Activated CD4-positive, alpha-beta T cell treated with anti-CD3 and anti-CD28 coated beads, Interleukin-2, amount 50 U/mL, for 48 hours (primary cell): ENCODE measurements at regions not wholly inside any gene's neighbourhood (a gene's known extent, or its start where the extent isn't known, plus 50 kb on each side); places are given as distances from the start of the nearest gene placed in this dataset.
"Not testable (repeated sequence)": the region's sequence is repeated elsewhere in the genome, so short reads cannot be mapped to it uniquely, and the experiment has no call there.

Experiments
- DNase-seq, 2 experiments: peaks; one replicate each; pipeline ENCODE4 v3.0.0-alpha.2; 2020

DNA sequence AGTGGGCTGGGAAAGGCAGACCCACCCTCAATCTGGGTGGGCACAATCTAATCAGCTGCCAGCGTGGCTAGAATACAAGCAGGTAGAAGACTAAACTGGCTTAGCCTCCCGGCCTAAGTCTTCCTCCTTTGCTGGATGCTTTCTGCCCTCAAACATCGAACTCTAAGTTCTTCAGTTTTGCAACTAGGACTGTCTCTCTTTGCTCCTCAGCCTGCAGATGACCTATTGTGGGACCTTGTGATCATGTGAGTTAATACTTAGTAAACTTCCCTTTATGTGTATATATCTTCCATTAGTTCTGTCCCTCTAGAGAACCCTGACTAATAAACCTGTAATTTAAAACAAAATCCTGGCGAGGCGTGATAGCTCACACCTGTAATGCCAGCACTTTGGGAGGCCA, 51.8 kb upstream of the SLC39A8 start:
- DNase-seq, result not testable (repeated sequence)

DNA sequence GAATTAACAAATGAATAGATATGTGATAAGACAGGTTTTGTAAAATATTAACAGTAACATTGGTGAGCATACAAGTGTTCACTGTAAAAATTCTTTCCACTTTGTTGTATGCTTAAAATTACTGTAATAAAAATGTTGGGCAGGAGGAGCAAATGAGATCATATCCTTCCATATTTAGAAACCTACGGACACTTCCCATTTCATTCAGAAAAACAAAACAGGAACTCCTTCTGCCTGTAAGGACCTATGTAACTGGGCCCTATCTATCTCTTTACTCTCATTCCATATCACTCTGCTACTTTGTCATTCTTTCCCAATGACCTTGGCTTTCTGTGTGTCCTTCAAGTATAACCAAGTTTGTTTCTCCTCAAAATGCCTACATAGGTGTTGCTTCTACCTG, 53.7 kb upstream of the SLC39A8 start:
- no peak for DNase-seq

DNA sequence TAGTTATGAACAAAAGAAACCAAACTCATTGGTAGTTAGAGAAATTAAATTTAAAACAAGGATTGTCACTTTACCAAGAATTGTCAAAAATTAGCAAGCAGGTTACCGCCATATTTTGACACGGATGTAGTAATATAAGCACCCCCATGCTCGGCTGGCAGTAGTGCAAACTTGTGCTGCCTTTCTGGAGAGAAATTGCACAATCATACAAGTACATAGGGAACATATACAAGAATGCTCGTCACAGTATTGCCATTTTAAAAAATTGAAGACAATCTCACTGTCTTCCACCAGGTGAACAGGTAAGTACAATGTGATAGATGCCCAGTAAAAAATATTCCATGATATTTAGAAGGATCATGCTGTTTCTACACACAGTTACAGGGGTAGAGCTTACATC, 55.6 kb upstream of the SLC39A8 start:
- DNase-seq, result no peak

DNA sequence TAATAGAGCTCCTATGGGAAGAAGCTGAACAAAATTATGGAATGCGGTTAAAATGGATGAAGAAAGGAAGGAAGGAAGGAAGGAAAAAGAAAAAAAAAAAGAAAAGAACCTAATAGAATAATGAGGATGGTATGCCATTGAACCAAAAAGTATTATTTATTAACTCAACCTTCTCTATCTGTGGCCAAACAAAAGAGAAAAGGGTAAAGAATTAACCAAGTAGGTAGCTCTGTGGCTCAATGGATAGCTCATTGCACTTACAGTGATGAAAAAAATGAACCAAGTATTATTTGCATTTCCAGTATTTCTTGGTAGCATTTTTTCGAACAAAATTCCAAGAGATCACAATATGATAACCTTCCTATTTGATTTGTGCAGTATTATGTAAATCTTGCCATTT, 56.9 kb upstream of the SLC39A8 start:
- no peak for DNase-seq

DNA sequence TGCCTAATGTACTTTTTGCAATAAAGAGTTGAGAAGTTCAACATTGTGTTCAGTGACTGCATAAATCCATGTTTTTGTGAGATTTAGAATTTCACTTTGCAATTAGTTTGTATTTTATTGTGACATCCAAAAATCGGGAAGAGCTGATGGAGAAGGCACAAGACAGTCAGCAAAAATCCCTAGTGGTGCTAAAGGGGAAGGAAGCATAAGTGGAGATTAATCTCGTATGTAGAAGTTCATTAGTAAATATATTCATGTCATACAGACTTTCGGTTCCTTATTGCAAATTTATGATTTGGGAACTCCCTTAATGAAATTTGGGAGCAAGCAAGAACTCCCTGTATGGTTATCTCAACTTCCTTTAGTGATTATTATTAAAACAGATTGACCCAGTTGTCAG, 57.8 kb upstream of the SLC39A8 start:
- no peak for DNase-seq

DNA sequence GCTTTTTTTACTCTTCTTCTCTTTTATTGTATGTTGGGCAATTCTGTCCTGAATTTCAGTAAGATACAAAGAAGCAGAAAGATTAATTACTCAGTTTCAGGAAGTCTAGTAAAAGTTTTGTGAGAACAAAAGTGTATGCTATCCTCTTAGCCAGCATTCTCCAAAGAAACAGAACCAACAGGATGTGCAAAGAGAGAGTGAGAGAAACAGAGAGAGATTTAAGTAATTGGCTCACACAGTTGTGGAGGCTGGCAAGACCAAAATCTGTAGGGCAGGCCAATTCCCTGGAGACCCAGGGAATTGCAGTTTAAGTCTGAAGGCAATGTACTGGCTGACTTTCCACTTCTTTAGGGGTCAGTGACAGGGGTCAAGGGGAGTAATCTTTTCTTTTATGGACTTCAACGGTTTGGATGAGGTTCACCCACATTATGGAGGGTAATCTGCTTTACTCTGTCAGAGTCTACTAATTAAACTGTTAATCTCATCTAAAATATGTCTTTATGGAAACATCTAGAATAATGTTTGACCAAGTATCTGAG, 59.2 kb upstream of the SLC39A8 start:
- no peak for DNase-seq

DNA sequence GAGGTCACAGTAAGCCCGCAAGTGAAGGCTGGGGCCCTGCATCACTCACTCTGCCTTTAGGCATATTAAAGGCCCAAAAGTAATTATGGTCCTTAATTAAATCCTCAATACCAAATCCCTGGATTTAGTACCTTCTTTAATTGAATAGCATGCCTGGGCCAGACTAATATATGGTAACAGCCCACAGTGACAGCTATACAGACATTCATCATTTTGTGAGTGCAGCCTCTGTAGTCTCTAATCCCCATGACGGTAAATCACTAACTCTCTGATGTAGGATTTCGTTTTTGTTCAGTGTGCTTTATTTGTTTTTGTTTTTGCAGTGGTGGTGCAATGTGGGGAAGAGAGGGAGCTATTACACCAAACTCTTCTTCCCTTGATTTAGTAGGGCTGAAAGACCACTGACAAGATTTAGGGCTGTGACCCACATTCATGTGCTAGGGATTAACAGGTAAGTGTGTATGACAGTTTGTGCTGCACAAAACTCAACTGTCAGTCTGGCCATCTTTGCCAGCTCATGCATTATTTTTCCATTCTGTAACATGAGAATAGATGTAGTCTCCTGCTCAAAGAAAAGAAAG, 60.6 kb upstream of the SLC39A8 start:
- no peak for DNase-seq

DNA sequence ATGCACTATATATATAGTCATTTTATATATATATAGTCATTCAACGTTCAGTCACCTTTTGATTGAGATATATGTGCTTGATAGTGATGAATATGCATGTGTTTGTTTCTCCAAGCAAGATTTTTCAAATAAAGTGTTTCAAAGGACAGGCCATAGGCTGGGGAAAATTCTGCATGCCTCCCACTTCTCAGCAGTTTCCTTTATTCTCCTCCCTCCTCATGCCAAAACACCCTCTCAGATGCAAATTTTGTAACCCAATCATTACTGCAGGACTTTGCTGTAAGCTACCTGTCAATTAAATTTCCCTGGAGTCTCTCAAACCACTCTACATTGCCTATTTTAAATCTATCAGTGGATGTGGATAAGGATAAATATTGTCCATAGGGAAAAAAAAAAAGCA, 65.6 kb upstream of the SLC39A8 start:
- not testable (repeated sequence) for DNase-seq

DNA sequence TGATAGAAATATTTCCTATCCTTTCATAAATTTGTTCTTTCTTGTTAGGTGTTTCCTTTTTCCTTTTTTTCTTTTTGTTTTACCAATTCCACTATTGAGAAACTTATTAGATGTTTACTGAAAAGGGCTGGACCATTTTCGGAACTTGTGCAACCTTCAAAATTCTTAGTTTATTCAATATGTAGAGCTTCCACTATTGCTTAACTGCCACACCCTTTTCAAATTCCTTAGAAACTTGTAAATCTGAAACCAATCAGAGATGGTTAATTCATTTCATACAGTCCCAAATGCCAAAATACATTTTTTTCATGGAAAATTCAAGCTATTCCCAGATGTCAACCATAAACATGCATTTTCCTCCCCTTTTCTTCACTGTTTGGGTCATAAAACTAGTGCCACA, 66.1 kb upstream of the SLC39A8 start:
- DNase-seq, result no peak

DNA sequence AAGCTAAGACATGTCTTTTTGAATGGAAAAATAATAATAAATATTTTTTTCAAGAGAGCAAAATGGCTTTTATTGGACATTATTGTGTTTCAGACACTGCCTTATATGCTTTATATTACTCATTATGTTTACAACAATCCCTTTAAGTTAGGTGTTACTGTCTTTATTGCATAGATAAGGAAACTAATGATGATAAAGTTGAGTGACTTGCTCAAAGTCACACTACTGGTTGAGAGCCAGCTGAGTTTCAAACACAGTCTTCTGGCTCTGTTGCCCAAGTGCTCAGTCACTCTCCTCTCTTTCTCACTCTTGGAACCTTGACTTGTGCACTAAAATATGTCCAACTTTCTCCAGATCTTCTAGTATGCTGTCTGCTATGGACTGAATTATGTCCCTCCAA, 71.5 kb upstream of the SLC39A8 start:
- DNase-seq, result no peak

DNA sequence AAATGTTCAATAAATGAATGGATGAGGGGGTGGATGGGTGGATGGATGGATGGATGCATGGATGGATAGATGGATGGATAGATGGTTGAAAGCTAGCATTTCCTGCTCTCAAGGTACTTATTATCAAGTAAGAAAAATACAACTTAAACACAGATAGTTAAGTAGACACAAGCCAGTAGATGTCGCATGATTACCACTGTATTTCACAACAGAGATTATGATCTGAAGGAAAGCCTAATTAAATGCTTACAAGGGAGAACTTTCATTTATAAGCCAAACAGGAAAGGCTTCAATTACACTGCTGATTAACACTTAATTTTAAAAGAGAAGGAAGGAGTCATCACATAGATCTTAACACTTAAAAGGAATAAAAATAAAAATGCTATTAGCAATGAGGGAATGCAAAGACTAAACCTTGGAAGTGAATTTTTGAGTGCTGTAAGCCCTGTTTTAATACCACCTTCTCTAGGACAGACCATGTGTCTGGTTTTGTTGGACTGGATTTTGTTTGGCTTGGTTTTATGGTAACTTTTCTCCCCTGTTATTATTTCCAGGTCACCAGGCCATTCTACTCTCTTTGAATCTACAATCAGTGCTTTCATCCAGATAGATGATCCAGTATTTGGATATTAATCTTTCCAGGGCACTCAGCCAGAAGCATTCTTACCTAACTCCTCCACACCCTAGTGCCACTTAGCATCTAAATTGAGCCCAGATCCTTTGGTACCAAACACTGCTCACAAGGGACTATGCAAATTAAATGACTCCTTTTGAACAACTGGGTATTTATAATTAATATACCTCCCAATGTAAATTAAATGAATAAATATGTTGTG, 75.5 kb upstream of the SLC39A8 start:
- DNase-seq, result no peak

DNA sequence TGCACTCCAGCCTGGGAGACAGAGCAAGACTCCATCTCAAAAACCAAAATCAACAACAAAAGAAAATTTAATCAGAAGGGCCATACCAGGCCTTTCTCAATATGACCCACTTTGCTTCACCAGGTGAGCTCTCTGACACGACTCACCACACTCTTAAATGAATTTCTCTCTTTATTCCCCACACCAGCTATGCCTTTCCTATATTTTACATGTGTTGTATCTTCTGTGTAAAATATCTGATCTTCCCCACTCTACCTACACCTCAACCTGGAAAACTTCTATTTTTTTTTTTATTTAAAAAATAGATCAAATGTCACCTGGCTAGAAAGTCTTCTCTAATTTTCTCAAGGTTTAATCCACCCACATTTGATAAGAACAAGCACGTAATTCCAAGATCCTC, 77.6 kb upstream of the SLC39A8 start:
- no peak for DNase-seq

DNA sequence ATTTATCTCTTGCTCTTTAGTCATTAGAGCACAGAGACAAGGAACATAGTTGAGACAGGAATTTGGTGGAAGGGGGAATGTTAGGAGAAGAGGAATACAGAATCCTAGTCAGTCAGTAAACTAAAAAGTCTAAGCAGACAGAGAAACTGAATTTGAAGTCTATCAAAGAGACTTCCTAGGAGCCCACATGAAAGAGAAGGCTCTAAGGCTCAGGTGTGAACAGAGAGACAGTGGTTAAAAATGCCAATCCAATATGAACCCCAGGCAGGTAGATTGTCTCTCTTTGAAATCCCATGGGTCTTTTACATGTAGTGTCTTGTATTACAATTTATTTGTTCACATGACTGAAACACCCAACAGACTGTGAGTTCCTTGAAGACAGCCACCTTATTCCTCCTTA, 77.8 kb upstream of the NFKB1 start:
- no peak for DNase-seq

DNA sequence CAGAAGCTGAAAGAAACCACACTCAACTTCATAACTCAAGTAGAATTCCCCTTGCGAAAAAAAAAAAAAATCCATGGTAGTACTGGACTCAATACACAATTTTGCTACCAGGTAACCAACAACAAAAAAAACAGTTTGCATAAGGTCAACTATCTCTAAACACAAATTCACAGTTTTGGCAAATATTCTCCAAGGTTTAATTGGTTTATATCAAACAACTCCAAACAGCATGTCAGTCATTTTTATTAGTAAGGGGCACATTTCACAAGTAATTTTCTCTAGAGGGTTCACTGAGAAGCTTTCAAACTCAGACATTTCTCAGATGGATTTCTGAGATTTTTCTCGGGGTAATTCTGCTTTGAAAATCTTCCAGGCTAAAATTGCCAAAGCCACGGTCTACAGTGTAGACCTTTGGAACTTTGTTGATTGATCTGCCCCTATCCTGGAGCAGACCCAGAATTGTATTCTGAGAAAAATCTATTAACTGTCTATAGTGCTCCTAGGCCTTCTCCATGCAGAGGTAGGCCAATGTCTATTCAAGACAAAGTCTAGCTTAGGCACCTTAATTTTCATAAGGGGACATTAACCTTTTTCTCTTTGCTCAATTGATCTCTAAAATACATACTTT, 73.7 kb upstream of the NFKB1 start:
- no peak for DNase-seq

DNA sequence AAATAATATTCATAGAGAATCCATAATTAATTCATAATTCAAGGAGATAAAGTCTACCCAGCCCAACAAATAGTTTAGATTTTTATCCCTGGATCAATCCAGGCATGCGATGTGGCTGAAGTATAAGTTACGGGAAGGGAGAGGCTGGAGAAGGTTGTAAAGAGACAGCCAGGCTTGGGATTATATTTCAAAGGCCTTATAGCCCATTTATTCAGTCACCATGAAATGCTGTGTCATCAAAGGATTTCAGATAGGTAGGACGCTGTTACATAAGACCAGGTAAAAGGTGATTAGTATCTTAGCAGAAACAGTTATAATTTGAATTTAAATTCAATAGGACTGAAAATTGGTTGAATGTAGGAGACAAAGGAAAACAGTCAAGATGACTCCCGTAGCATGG, 73.0 kb upstream of the NFKB1 start:
- no peak for DNase-seq

DNA sequence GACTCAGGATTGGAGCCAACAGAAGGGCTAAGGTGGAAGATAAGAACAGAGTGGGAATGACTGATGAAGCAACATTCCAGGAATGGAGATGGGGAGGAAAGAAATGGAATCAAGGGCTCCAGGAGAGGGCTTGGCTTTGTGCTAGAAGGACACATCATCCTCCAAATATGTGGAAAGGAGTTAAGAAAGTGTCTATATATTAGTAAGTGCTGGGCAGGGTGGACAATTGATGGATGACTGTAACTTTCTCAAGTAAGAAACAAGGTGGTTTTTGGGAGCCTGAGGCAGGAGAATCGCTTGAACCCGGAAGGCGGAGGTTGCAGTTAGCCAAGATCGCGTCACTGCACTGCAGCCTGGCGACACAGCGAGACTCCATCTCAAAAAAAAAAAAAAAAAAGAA, 71.6 kb upstream of the NFKB1 start:
- no peak for DNase-seq

DNA sequence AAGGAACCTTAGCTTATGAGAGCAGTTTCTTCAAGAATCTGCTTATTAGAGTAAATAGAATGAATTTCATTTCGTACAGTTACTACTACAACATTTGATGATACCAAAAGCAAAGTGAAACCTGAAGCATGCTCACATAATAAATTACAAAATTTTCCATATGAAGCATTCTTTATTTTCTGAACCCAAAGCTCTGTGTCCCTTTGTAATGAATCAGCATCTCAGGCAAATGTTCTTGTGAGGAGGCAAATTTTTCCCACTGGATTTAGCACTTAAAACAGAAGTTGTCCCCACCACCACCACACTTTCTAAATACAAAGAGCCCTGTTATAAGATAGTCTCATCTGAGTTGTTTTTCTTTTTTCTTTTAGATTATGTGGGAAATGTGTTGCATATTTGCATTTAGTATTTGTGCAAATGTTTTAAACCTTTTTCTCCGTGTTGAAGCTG, 70.7 kb upstream of the NFKB1 start:
- no peak for DNase-seq

DNA sequence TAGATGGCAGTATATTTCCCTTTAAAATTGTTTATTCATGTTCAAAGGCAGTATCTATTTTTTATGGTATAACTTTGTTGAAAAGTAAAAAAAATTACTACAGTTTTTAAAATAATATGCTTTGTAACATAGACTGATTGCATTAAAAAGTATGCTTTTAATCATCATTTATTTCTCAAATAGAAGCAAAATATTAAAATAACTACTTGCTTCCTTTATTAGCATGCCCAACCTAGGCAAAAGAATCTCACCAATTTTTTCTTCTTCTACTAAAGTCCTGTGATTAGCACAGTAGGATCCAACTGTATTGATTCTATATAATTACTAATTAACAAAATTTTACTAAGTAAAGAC, 69.6 kb upstream of the NFKB1 start:
- no peak for DNase-seq

DNA sequence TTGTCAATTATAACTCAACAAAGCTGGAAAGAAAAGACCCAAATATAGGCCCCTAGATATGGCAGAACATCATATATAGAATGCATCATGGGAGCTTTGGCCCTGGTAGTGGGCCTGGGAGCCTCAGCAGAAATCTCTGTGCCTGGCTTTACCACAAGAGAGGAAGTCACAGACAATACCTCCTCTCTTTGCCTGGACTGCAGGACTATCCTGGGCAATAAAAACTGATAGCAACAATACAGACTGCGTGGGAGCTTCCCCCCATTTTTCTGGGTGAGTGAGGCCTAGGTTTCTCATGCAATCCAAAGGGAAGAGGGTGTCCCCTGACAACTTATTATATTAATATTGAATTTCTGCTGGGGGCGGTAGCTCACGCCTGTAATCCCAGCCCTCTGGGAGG, 64.0 kb upstream of the NFKB1 start:
- DNase-seq, result no peak

DNA sequence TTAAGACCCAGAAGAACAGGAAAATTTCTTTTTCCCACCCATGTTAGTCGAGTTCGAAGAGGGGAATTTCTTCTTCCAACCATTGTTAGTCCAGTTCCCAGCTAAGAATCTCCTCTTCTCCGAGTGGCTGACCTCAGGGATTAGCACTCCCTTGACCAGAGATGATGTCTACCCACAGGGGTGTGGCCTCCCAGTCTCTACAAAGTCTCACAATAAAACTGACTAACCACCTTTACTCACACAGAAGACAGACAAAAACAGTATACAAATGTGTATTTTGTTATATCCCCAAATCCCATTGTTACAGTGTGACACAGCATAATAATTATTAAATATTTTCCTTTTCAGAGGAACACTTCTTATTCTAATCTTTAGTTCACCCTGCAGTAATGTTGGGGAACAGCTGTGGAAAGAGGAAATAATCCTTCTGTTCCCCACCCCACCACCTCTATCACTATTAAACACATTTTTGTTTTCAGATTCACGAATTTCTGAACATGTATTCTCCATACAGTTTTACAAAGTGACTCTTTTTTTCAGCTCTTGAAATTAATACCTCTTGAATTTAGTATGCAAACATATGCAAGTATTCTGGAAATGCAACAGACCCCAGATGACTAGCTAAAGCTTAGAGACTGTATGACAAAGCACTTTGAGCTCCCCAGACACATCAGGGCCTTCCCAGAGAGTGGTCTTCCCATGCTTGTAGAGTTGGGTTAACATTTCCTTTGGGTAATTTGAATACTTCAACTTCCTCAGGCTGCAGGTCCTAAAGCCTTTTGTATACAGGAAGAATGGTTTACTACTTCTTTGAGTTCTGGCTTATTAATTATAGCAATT, 62.5 kb upstream of the NFKB1 start:
- no peak for DNase-seq

DNA sequence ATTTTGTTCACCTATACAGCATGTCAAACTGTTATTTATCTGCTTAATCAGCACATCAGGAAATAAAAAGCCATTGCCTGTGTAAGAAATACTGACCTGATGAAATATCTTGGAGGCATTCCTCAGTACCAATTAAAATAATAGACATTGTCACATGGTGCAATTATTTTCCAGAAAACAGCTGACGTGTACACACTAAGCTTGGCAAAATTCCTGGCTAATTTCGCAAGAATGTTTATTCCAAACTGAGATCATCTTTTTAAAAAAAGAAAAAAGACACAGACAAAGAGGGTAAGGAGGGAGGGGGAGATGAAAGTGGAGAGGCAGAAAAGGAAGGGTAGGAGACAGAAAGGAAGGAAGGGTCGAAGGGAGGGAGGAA, 61.9 kb upstream of the NFKB1 start:
- no peak for DNase-seq

DNA sequence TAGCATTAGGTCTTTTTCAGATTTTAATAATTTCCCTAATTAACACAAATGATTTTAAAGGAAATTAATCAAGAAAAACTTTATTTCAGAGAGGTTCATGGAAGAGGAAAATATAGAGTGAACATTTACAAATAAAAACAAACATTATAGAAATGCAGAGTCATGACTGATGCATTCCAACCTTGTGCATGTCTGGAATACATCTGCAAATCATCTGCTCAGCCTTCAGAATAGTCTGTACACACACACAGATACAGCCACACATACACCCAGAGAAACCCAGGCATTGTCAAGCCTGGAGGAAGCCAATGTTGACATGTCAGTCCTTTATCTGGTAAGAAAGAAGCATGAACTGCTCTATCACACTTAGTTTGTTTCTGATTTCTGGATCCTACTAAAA, 61.3 kb upstream of the NFKB1 start:
- DNase-seq, result no peak

DNA sequence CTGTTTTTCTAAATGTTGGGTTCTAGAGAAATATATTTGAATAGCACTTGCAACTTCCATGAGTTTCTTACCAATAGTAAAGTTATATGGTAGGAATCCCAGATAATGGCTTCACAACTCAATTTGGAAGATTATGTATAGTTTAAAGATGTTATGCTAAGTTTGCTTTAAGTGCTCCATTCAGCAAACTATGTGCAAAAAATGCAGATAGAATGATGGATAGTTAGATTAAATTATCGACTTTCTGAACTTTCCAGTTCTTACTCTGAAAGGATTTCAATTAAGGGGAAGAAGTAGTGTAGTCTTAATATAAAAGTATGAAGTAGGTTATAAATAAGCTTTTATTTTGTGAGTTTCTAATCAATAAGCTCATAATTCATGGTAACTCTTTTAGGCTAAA, 60.7 kb upstream of the NFKB1 start:
- DNase-seq, result no peak
